Activated T-cell treated with anti-CD3 and anti-CD28 coated beads for 1 hour (primary cell): ENCODE measurements at regions not wholly inside any gene's neighbourhood (a gene's known extent, or its start where the extent isn't known, plus 50 kb on each side); places are given as distances from the start of the nearest gene placed in this dataset.

Experiments used
- DNase-seq: peaks from one replicate; pipeline ENCODE4 v3.0.0-alpha.2; 2020; ENCODE audit warnings: low read depth

GRCh38 chr2:43171789-43172188 lies 54.6 kb downstream of the ZFP36L2 start:
- no peak for DNase-seq

- no peak for DNase-seq
These were observed 55.9 kb downstream of the ZFP36L2 start for GRCh38 chr2:43170405-43171105.

- peak; percentile 53 for DNase-seq
These were observed 56.4 kb downstream of the ZFP36L2 start for GRCh38 chr2:43169987-43170386.

- no peak for DNase-seq
These were observed 57.1 kb downstream of the ZFP36L2 start for GRCh38 chr2:43169099-43169945.

DNA sequence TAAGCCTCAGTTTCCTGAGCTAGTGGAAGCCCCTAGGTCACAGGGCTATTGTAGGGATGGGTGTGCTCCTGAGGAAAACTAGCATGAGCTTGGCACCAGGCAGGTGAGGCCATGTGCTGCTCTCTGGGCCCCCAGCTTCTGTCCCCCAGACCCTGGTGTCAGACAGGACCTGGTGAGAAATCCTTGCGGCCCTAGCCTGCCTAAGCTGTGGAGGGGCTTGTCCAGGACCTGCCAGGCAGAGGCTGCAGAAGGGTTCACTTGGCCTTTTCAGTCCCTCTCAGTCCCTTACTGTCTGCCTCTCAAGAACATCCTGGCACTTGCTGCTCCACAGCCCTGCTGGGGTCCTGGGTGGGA lies 58.4 kb downstream of the ZFP36L2 start:
- no peak for DNase-seq

DNA sequence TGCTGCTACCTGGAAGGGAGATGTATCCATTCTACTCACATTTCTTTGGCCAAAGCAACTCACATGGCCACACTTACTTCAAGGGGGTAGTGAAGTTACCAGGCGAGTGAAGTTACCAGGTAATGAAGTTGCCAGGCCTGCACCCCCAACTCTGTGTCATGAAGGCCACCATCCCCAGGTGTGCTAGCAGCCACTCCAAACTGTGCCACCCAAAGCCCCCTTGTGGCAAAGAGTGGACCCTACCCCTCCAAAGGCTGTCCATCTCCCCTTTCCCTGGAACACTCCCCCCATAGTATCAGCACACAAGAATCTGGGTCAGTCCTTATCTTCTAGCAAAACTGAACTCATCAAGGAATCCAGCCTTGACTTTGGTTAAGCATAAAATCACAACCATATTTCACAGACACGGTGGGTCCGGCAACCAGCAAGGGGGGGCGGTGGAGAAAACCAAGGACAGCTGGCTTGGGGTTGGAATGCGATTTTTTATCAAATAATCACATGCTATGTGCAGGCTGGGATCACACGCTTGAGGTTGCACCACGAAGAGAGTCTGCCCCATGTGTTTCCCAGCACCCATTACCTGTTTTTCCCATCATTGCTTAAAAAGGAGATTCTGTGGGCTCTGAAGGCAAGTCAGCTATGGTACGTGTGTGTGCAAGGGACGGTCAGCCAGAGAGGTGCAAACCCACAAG lies 60.9 kb downstream of the ZFP36L2 start:
- DNase-seq: no peak

GRCh38 chr2:43164686-43165085 lies 61.7 kb downstream of the ZFP36L2 start:
- DNase-seq: no peak

- DNase-seq: no peak
These were observed 62.7 kb downstream of the ZFP36L2 start for GRCh38 chr2:43163584-43164270.

DNA sequence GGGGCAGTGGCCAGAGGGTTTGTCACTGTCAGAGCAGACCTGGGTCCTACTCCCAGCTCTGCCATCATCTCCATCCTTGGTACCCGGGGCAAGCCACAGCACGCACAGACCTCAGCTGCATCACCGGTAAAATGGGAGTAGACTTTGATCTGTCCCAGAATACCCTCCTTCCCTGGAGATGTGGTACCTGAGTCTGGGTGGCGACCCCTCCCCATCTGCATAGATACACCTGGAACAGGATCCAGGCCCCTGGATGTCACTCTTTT lies 64.0 kb downstream of the ZFP36L2 start:
- DNase-seq: no peak

DNA sequence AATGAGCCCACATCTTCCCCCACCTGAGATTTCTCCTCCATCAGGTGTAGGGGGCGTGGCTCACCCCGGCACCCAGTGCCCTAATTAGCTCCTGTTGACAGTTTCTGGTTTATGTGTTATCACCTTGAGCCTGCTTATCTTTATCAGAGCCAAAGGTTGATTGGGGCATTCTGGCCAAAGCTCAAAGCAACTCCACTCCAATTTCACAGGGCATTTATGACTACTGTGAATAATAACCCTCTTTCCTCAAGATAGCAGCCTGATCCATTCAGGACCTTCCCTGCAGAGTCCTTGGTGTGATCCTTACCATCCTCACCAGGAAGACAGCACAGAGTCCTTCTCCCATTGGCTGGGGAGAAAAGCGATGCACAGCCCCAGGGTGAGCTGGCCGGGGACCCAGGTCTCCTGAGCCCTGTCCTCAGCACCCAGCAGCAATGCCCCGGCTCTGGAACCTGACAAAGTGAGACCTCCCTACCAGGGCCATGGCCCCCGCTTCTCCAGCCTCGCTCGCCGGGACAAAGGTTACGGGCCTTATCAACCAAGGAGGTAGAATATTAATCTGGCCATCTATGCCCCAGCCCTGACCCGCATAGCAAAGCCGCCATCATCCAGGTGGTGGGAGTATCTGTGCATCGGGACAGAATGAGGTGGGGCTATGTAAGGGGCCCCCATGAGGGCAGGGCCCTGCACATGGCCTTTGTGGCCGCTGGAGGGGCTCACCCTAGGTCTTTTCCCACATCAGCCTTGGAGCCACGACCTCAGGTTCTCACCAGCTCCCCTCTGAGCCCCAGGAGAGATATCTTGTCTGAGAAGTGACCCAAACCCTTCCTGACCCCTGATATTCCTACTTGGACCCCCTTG lies 64.5 kb downstream of the ZFP36L2 start:
- DNase-seq: no peak

DNA sequence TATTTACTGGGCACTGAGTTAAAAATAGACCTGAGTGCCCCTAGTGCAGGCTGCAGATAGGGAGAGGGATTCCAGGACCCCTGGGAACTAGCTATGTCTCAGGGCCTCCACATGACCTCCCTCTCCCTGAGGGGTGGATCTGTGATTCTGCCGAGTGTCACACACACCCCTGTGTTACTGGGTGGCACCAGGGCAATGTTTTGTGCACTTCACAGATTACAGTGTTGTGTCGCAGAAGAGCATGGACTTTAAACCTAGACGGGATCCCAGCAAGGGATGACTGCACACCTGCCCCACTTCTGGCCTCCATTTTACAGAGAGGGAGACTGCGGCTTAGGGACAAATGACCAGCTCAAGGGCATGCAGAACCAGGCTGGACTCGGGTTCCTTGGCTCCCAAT lies 65.6 kb downstream of the ZFP36L2 start:
- no peak for DNase-seq

- no peak for DNase-seq
These were observed 66.6 kb downstream of the ZFP36L2 start for GRCh38 chr2:43159797-43160196.

DNA sequence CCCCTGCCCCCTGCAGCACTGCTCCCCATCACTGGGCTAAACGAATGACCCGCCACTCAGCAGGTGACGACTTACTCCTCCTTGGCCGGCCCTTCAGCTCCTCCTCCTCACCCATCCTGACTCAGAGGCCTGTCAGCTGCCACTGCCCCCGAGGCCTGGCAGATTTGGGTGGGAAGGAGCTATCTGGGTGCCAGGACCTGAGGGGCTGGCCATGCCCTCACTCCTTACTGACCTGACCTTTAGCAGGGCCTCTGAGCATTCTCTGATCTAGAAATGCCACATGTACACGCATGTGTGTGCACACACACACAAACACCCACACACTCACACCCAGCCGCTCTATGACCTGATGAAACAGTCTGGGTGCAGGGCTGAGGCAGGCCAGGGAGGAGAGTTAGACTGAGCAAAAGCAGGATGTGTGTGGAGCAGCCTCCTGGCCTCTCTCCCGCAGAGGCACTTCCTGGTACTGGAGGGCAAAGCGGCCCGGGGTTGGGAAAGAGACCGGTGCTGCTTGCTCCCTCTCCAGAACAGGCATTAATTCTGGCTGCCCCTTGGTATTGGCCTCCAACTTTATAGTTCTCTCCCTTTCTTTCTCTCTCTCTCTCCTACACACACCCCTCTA lies 68.0 kb downstream of the ZFP36L2 start:
- no peak for DNase-seq

DNA sequence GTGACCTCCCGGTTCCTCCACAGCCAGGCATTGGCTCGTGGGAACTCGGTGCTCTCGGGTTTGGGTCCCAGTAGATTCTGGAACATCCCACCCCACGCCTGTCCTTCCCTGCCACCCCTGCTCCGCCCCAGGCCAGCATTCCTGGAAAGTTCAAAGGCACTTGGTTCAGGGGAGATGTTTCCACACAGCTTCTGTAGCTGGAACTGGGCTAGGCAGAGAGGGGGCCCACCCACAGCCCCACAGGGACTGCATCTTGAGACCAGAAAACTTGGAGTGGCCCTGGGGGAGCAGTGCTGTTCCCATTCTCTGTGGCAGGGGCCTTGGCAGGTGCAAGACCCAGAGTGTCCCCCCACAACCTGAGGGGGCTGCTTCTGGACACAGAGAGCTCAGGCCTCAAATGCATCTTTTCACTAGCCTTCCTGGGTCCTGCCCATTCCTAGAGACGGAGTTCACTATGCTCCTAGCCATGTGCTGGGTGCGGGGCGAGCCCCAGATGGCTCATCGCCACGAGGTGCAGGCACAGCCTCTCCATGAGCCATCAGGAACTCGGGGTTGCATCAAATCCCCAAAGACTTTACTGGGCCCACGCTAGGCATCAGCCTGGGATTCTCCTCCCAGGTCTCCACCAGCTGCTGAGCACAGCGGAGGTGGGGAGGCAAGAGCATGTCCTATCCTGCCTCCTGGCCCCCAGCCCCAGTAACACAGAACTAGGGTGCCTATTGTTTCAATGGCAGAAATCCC lies 68.7 kb downstream of the ZFP36L2 start:
- no peak for DNase-seq

DNA sequence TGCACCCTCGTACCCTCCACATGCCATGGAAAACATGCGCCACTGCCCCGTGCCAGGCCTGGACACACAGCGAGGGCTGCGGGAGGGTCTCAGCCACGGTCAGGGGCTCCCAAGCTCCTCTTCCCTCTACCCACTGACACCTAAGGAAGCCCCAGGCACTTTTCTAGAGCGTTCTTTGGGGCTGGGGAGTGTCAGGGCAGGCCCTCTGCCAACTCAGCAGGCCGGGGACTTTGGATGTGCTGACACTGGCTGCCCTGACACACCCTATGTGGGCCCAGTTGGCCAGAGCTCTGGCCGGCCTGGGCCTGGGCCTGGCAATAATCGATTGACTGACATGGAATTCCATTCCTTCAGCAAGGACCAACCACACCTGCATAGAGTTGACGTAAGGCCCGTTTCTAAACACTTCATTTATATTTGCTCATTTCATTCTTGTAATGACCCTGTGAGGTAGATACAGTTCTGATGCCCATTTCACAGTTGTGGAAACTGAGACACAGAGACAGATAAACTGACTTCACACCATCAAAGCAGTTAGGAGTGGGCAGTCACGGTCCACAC lies 70.5 kb downstream of the ZFP36L2 start:
- DNase-seq: no peak

- no peak for DNase-seq
These were observed 71.7 kb downstream of the ZFP36L2 start for GRCh38 chr2:43154685-43155084.

GRCh38 chr2:43152741-43153647 lies 73.4 kb downstream of the ZFP36L2 start:
- no peak for DNase-seq

DNA sequence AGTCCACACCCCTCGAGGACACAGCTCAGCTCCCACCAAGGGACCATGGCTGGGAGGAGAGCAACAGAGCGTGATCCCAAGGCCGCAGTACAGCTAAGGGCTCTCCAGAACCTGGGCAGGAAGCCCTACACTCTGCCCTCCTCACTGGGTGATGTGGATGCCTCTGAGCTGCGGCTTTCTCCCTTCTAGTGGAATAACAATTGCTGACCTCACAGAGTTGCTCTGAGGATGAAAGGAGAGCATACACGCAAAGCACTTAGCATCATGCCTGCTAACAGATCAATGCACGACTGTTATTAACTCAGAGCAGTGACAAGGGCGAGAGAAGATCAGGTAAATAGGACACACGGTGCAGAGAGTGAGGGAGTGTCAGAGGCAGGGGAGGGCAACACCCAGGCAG lies 74.2 kb downstream of the ZFP36L2 start:
- DNase-seq: no peak

DNA sequence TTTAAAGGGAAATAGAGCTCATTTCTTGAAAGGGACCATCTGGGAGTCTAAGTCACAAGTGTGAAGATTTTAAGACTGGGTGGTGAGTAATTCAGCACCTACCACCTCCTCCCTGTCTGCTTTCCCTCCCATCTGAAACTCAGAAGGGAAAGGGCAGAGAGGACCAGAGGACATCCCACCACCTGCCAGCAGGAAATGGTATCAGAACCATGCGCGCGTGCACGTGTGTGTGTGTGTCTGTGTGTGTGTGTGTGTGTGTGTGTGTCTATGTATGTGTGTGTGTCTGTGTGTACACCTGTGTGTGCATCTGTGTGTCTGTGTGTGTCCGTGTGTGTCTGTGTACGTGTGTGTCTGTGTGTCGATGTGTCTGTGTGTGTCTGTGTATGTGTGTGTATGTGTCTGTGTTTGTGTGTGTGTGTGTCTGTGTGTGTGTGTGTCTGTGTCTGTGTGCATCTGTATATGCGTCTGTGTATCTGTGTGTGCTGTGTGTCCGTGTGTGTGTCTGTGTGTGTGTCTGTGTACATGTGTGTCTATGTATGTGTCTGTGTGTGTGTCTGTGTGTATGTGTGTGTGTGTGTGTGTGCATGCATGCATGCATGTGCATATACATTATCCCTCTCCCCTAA lies 76.8 kb downstream of the ZFP36L2 start:
- DNase-seq: no peak
